Epidermal melanocyte (primary cell): ENCODE measurements at regions not wholly inside any gene's neighbourhood (a gene's known extent, or its start where the extent isn't known, plus 50 kb on each side); places are given as distances from the start of the nearest gene placed in this dataset.

Source experiments
- DNase-seq: peaks from one replicate; pipeline ENCODE4 v3.0.0; 2011; ENCODE audit warnings: low spot score; ENCODE audit not compliant: insufficient read length

- DNase-seq: no peak
These were observed 90.2 kb upstream of the PRR20G start for GRCh38 chr3:127377801-127378655.

- no peak for DNase-seq
These were observed 87.5 kb upstream of the PRR20G start for GRCh38 chr3:127375151-127375930.

- DNase-seq: no peak
These were observed 86.5 kb upstream of the PRR20G start for GRCh38 chr3:127374086-127375010.

GRCh38 chr3:127373441-127374085 is 85.7 kb upstream of the PRR20G start:
- DNase-seq: no peak

- no peak for DNase-seq
These were observed 84.0 kb upstream of the PRR20G start for GRCh38 chr3:127371846-127372245.

GRCh38 chr3:127371334-127371733 is 83.5 kb upstream of the PRR20G start:
- no peak for DNase-seq

GRCh38 chr3:127370906-127371305 is 83.1 kb upstream of the PRR20G start:
- no peak for DNase-seq

GRCh38 chr3:127369356-127369935 is 81.6 kb upstream of the PRR20G start:
- DNase-seq: no peak

GRCh38 chr3:127368186-127369032 is 80.6 kb upstream of the PRR20G start:
- DNase-seq: no peak

- no peak for DNase-seq
These were observed 79.7 kb upstream of the PRR20G start for GRCh38 chr3:127367593-127367992.

- no peak for DNase-seq
These were observed 78.5 kb upstream of the PRR20G start for GRCh38 chr3:127366383-127366782.

- DNase-seq: no peak
These were observed 77.4 kb upstream of the PRR20G start for GRCh38 chr3:127365163-127365798.

GRCh38 chr3:127363891-127364290 is 76.0 kb upstream of the PRR20G start:
- DNase-seq: no peak

GRCh38 chr3:127363171-127363570 is 75.3 kb upstream of the PRR20G start:
- no peak for DNase-seq

- DNase-seq: no peak
These were observed 72.8 kb upstream of the PRR20G start for GRCh38 chr3:127360647-127361046.

GRCh38 chr3:127358641-127359040 is 70.8 kb upstream of the PRR20G start:
- no peak for DNase-seq

- no peak for DNase-seq
These were observed 68.5 kb upstream of the PRR20G start for GRCh38 chr3:127356381-127356780.

GRCh38 chr3:127354761-127355160 is 66.9 kb upstream of the PRR20G start:
- no peak for DNase-seq

GRCh38 chr3:127352612-127353011 is 64.8 kb upstream of the PRR20G start:
- DNase-seq: no peak
